ENCODE measurements at regions not wholly inside any gene's neighbourhood (a gene's known extent, or its start where the extent isn't known, plus 50 kb on each side); places are given as distances from the start of the nearest gene placed in this dataset.

GRCh38 chr1:14189381-14189780, 409.1 kb upstream of the KAZN start:
- no peak for DNase-seq (ENCODE audit: low spot score)

- no peak for DNase-seq (ENCODE audit: low spot score)
Measured at GRCh38 chr1:14190508-14190907, 408.0 kb upstream of the KAZN start.

- DNase-seq (ENCODE audit: low spot score) = no peak
Measured at GRCh38 chr1:14194511-14194910, 404.0 kb upstream of the KAZN start.

- no peak for DNase-seq (ENCODE audit: low spot score)
Measured at GRCh38 chr1:14205066-14205465, 393.4 kb upstream of the KAZN start.

GRCh38 chr1:14215151-14215550, 383.3 kb upstream of the KAZN start:
- no peak for DNase-seq (ENCODE audit: low spot score)

- no peak for DNase-seq (ENCODE audit: low spot score)
Measured at GRCh38 chr1:14217384-14217783, 381.1 kb upstream of the KAZN start.

GRCh38 chr1:14220324-14220723, 378.2 kb upstream of the KAZN start:
- DNase-seq (ENCODE audit: low spot score) = no peak

GRCh38 chr1:14220811-14221210, 377.7 kb upstream of the KAZN start:
- DNase-seq (ENCODE audit: low spot score) = no peak

- DNase-seq (ENCODE audit: low spot score) = no peak
Measured at GRCh38 chr1:14222086-14222485, 376.4 kb upstream of the KAZN start.

- no peak for DNase-seq (ENCODE audit: low spot score)
Measured at GRCh38 chr1:14228677-14229076, 369.8 kb upstream of the KAZN start.

GRCh38 chr1:14233510-14233909, 365.0 kb upstream of the KAZN start:
- no peak for DNase-seq (ENCODE audit: low spot score)

GRCh38 chr1:14236097-14236496, 362.4 kb upstream of the KAZN start:
- no peak for DNase-seq (ENCODE audit: low spot score)

- DNase-seq (ENCODE audit: low spot score) = no peak
Measured at GRCh38 chr1:14238472-14239307, 359.8 kb upstream of the KAZN start.

- DNase-seq (ENCODE audit: low spot score) = no peak
Measured at GRCh38 chr1:14240265-14240664, 358.2 kb upstream of the KAZN start.

GRCh38 chr1:14242123-14242522, 356.4 kb upstream of the KAZN start:
- DNase-seq (ENCODE audit: low spot score) = no peak

- no peak for DNase-seq (ENCODE audit: low spot score)
Measured at GRCh38 chr1:14242870-14243269, 355.6 kb upstream of the KAZN start.

- no peak for DNase-seq (ENCODE audit: low spot score)
Measured at GRCh38 chr1:14245954-14246353, 352.5 kb upstream of the KAZN start.

- DNase-seq (ENCODE audit: low spot score) = no peak
Measured at GRCh38 chr1:14246471-14246870, 352.0 kb upstream of the KAZN start.

GRCh38 chr1:14247666-14248065, 350.8 kb upstream of the KAZN start:
- no peak for DNase-seq (ENCODE audit: low spot score)

GRCh38 chr1:14251871-14252270, 346.6 kb upstream of the KAZN start:
- no peak for DNase-seq (ENCODE audit: low spot score)

GRCh38 chr1:14253676-14254075, 344.8 kb upstream of the KAZN start:
- DNase-seq (ENCODE audit: low spot score) = no peak

- no peak for DNase-seq (ENCODE audit: low spot score)
Measured at GRCh38 chr1:14254251-14254650, 344.2 kb upstream of the KAZN start.

GRCh38 chr1:14255233-14255632, 343.3 kb upstream of the KAZN start:
- DNase-seq (ENCODE audit: low spot score) = no peak

- DNase-seq (ENCODE audit: low spot score) = no peak
Measured at GRCh38 chr1:14255711-14256110, 342.8 kb upstream of the KAZN start.
